HL-60 (cell line): ENCODE measurements at regions not wholly inside any gene's neighbourhood (a gene's known extent, or its start where the extent isn't known, plus 50 kb on each side); places are given as distances from the start of the nearest gene placed in this dataset.
"Not testable (repeated sequence)": the region's sequence is repeated elsewhere in the genome, so short reads cannot be mapped to it uniquely, and the experiment has no call there.

Experiments
- DNase-seq, 2 experiments: peaks; one replicate each; pipeline ENCODE4 v3.0.0-alpha.2; 2010 to 2020; ENCODE audit warnings: low read depth in 1 of 2, low spot score in 1 of 2
- H3K27ac ChIP-seq: fragments of 250-450 bp; sonication (Bioruptor Pico); replicated peaks from 2 replicates; pipeline ENCODE4 v1.5.1; 2020; ENCODE audit warnings: mild to moderate bottlenecking, moderate library complexity
- H3K27me3 ChIP-seq: fragments of 250-450 bp; sonication (Bioruptor Pico); 2 replicates; pipeline ENCODE4 v1.5.1; 2021; ENCODE audit warnings: mild to moderate bottlenecking, moderate library complexity; ENCODE audit not compliant: insufficient read depth, poor library complexity, severe bottlenecking
- H3K4me3 ChIP-seq: replicated peaks from 2 replicates; pipeline ENCODE4 v1.5.1; 2011; ENCODE audit warnings: mild to moderate bottlenecking, control low read depth, low read length; ENCODE audit not compliant: insufficient read depth
- CTCF ChIP-seq: IDR thresholded peaks from one replicate; pipeline ENCODE4 v1.5.1; 2011; ENCODE audit warnings: low read length, control low read depth, inconsistent platforms; ENCODE audit not compliant: insufficient read depth
- GABPA ChIP-seq: IDR thresholded peaks from 2 replicates; pipeline ENCODE4 v1.6.1; 2012; ENCODE audit warnings: low read depth
- POLR2AphosphoS5 ChIP-seq: IDR thresholded peaks from 2 replicates; pipeline ENCODE4 v1.6.1; 2012; ENCODE audit warnings: low read depth
- SPI1 ChIP-seq: IDR thresholded peaks from 2 replicates; pipeline ENCODE4 v1.6.1; 2012; ENCODE audit warnings: low read depth, mild to moderate bottlenecking, borderline replicate concordance
- TF ChIP-seq, protein P1 (sequence below): IDR thresholded peaks from 2 replicates; pipeline ENCODE4 v1.6.1; 2012; ENCODE audit warnings: low read depth; ENCODE audit not compliant: insufficient replicate concordance

- Histone ChIP-seq H3K27me3 (no peaks in the 10 kb centered on the region), H3K27ac (no peak overlapping the region), H3K4me3 (no peak overlapping the region)
- no peak for TF ChIP-seq CTCF
- TF ChIP-seq, protein P1, sequence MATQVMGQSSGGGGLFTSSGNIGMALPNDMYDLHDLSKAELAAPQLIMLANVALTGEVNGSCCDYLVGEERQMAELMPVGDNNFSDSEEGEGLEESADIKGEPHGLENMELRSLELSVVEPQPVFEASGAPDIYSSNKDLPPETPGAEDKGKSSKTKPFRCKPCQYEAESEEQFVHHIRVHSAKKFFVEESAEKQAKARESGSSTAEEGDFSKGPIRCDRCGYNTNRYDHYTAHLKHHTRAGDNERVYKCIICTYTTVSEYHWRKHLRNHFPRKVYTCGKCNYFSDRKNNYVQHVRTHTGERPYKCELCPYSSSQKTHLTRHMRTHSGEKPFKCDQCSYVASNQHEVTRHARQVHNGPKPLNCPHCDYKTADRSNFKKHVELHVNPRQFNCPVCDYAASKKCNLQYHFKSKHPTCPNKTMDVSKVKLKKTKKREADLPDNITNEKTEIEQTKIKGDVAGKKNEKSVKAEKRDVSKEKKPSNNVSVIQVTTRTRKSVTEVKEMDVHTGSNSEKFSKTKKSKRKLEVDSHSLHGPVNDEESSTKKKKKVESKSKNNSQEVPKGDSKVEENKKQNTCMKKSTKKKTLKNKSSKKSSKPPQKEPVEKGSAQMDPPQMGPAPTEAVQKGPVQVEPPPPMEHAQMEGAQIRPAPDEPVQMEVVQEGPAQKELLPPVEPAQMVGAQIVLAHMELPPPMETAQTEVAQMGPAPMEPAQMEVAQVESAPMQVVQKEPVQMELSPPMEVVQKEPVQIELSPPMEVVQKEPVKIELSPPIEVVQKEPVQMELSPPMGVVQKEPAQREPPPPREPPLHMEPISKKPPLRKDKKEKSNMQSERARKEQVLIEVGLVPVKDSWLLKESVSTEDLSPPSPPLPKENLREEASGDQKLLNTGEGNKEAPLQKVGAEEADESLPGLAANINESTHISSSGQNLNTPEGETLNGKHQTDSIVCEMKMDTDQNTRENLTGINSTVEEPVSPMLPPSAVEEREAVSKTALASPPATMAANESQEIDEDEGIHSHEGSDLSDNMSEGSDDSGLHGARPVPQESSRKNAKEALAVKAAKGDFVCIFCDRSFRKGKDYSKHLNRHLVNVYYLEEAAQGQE: no peak
- no peak for TF ChIP-seq GABPA
- TF ChIP-seq SPI1: no peak
- TF ChIP-seq POLR2AphosphoS5: no peak
- DNase-seq: no peak
These were observed 71.8 kb upstream of the CITED2 start for GRCh38 chr6:139446138-139446715.

DNA sequence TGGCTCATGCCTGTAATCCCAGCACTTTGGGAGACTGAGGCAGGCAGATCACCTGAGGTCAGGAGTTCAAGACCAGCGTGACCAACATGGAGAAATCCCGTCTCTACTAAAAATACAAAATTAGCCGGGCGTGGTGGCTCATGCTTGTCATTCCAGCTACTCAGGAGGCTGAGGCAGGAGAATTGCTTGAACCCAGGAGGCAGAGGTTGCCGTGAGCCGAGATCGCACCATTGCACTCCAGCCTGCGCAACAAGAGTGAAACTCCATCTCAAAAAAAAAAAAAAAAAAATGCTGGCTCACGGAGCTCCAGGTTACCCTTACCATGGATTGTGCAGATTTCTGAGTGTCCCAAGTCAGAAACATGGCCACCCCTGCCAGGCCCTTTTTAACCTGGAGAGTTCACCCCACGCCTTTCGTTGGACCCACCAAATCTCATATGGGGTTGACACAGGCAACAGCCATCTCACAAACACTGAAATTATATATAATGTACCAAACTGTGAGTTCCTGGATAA, 69.9 kb upstream of the CITED2 start:
- DNase-seq, H3K4me3 ChIP-seq, H3K27ac ChIP-seq, H3K27me3 ChIP-seq: not testable (repeated sequence)

- no peak for TF ChIP-seq SPI1
- no peak for TF ChIP-seq GABPA
- TF ChIP-seq CTCF: no peak
- TF ChIP-seq, protein P1: no peak
- TF ChIP-seq POLR2AphosphoS5: no peak
- Histone ChIP-seq H3K27ac (no peak overlapping the region; the same call in 1 of the 2 replicates), H3K27me3 (no peaks in the 10 kb centered on the region), H3K4me3 (no peak overlapping the region)
- DNase-seq: no peak
These were observed 69.0 kb upstream of the CITED2 start for GRCh38 chr6:139443231-139444112.

DNA sequence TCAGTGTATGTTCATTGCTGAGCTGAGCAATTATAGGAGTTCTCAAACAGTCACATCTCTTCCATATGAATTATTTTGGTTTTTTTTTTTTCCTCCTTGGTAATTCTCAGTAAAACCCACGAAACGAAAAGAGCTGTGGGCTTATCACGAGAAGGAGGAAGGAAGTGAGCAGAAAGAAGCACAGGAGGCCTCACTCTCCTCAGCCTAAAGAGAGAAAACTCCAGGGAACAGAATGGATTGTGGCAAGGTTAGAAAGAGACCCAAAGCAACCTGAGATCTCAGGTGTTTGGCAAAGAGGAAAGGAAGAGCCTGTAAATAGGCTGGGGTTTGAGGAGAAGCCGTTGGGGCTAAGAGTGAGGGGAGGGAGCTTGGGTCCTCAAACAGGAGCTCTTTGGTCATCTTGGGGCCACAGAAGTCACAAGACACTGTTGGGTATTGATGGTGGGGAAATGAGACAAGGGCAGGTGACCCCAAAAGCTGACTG, 67.8 kb upstream of the CITED2 start:
- no peak for TF ChIP-seq POLR2AphosphoS5
- peak; percentile 64; the same call in 1 of the 2 replicates for TF ChIP-seq SPI1
- H3K27me3 ChIP-seq: no peaks in the 10 kb centered on the region
- peak in 1 of 2 experiments; percentile 32 for DNase-seq
- no peak overlapping the region for H3K4me3 ChIP-seq
- H3K27ac ChIP-seq: peak overlapping the region; percentile 68
